ENCODE measurements at regions not wholly inside any gene's neighbourhood (a gene's known extent, or its start where the extent isn't known, plus 50 kb on each side); places are given as distances from the start of the nearest gene placed in this dataset.

DNA sequence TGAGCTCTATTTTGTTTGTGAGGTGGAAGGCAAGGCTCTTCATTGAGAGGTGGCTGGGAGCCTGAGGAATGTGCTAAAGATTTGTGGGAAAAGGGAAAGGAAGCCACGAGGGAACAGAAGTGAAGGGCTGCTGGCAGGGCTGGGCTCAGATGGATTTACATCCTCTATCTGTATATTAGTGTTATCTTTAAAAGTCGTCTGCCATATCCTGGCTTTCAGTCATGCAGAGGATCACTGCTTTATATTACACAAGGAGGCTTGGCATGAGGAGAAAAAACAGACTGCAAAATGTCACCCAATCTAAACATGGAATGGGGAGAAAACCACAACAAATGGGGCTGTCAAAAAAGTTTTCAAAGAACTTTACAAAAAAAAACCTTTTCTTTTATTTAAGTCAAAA is 434.4 kb downstream of the HRH4 start:
- TF ChIP-seq POLR2A (IDR thresholded peaks at IDR 0.05): no peak
- TF ChIP-seq, protein P1, sequence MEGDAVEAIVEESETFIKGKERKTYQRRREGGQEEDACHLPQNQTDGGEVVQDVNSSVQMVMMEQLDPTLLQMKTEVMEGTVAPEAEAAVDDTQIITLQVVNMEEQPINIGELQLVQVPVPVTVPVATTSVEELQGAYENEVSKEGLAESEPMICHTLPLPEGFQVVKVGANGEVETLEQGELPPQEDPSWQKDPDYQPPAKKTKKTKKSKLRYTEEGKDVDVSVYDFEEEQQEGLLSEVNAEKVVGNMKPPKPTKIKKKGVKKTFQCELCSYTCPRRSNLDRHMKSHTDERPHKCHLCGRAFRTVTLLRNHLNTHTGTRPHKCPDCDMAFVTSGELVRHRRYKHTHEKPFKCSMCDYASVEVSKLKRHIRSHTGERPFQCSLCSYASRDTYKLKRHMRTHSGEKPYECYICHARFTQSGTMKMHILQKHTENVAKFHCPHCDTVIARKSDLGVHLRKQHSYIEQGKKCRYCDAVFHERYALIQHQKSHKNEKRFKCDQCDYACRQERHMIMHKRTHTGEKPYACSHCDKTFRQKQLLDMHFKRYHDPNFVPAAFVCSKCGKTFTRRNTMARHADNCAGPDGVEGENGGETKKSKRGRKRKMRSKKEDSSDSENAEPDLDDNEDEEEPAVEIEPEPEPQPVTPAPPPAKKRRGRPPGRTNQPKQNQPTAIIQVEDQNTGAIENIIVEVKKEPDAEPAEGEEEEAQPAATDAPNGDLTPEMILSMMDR (IDR thresholded peaks at IDR 0.05): no peak
- TF ChIP-seq POLR2AphosphoS5 (IDR thresholded peaks at IDR 0.05): no peak
